ENCODE measurements at regions not wholly inside any gene's neighbourhood (a gene's known extent, or its start where the extent isn't known, plus 50 kb on each side); places are given as distances from the start of the nearest gene placed in this dataset.

DNA sequence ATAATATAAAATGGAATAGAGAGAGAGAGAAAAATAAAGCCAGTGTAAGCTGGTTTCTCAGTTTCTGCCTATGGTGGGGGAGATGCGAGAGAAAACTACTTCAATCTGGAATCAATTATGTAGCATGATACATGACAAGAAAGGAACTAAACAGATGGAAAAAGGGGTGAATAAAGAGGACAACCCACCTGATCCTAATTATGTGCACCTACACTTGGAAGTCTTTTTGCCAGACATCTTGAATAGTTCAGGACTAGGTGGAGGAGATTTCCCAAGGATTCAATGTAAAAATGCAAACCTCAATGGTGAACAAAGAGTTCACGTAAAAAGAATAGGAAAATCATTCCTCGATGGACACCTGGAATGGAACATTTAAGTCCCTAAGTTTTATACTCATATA lies 524.4 kb upstream of the RGMA start:
- Histone ChIP-seq H3K9me3 (ENCODE audit: control insufficient read depth, insufficient read depth, low read length) (peaks cover 17% of the 10 kb centered on the region), H3K4me3 (ENCODE audit: low read depth, low read length) (no peak overlapping the region), H3K27me3 (ENCODE audit: control insufficient read depth, insufficient read depth, low read length) (no peaks in the 10 kb centered on the region), H3K27ac (ENCODE audit: low read depth, low read length) (no peak overlapping the region)
- CTCF ChIA-PET = no interaction called here
- DNase-seq (ENCODE audit: low read depth, low spot score) = no peak
- POLR2A ChIA-PET = no interaction called here
- TF ChIP-seq, protein P1, sequence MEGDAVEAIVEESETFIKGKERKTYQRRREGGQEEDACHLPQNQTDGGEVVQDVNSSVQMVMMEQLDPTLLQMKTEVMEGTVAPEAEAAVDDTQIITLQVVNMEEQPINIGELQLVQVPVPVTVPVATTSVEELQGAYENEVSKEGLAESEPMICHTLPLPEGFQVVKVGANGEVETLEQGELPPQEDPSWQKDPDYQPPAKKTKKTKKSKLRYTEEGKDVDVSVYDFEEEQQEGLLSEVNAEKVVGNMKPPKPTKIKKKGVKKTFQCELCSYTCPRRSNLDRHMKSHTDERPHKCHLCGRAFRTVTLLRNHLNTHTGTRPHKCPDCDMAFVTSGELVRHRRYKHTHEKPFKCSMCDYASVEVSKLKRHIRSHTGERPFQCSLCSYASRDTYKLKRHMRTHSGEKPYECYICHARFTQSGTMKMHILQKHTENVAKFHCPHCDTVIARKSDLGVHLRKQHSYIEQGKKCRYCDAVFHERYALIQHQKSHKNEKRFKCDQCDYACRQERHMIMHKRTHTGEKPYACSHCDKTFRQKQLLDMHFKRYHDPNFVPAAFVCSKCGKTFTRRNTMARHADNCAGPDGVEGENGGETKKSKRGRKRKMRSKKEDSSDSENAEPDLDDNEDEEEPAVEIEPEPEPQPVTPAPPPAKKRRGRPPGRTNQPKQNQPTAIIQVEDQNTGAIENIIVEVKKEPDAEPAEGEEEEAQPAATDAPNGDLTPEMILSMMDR (IDR thresholded peaks at IDR 0.05; ENCODE audit: low read depth, low read length) = no peak

DNA sequence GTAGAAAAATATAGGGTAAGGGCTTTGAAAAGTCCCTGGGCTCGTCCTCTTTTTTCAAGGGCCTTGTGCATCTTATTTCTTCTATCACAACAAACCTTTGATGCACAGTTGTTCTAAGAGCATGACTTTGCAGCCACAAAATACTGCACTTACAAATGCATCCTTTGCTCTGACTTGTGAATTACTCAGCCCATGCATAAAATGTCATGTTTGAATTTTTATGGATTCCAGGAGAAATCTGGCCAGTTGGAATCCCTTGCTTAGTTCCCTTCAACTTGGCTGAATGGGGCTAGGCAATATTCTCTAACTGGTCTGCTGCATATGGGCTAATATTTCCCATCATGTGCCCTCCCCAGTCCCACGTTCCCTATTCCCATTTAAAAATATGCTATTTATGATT lies 523.9 kb upstream of the RGMA start:
- CTCF ChIA-PET = interaction anchor here (0.6 to 0.7 kb wide), 2 partner anchors 23 to 818 kb away, joined by 4 to 5 read pairs; no protein-coding TSS in a partner anchor
- no peak for DNase-seq (ENCODE audit: low read depth, low spot score)

DNA sequence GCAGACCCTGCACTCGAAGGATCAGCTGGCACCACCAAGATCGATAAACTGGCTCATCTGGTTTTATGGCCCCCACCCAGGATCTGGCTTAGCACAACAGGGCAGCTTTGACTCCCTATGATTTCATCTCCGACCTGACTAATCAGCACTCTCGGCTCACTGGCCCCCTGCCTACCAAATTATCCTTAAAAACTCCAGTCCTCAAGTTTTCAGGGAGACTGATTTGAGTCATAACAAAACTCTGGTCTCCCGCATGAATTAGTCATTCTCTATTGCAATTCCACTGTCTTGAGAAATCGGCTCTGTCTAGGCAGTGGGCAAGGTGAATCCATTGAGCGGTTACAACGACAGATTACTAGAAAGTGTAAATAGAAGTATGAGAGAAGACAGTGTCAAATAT lies 521.9 kb upstream of the RGMA start:
- TF ChIP-seq, protein P1 (IDR thresholded peaks at IDR 0.05; ENCODE audit: low read depth, low read length) = no peak
- CTCF ChIA-PET = no interaction called here
- Histone ChIP-seq H3K27ac (ENCODE audit: low read depth, low read length) (no peak overlapping the region), H3K27me3 (ENCODE audit: control insufficient read depth, insufficient read depth, low read length) (no peaks in the 10 kb centered on the region), H3K9me3 (ENCODE audit: control insufficient read depth, insufficient read depth, low read length) (peaks cover 17% of the 10 kb centered on the region), H3K4me3 (ENCODE audit: low read depth, low read length) (no peak overlapping the region)
- no peak for DNase-seq (ENCODE audit: low read depth, low spot score)
- POLR2A ChIA-PET = no interaction called here

More for the DNA sequence above, 523.9 kb upstream of the RGMA start:
- POLR2A ChIA-PET = no interaction called here
- H3K27ac ChIP-seq (ENCODE audit: low read depth, low read length) = no peak overlapping the region
- TF ChIP-seq, protein P1 (IDR thresholded peaks at IDR 0.05; ENCODE audit: low read depth, low read length) = no peak
- no peaks in the 10 kb centered on the region for H3K27me3 ChIP-seq (ENCODE audit: control insufficient read depth, insufficient read depth, low read length)
- H3K4me3 ChIP-seq (ENCODE audit: low read depth, low read length) = no peak overlapping the region
- H3K9me3 ChIP-seq (ENCODE audit: control insufficient read depth, insufficient read depth, low read length) = peaks cover 17% of the 10 kb centered on the region

DNA sequence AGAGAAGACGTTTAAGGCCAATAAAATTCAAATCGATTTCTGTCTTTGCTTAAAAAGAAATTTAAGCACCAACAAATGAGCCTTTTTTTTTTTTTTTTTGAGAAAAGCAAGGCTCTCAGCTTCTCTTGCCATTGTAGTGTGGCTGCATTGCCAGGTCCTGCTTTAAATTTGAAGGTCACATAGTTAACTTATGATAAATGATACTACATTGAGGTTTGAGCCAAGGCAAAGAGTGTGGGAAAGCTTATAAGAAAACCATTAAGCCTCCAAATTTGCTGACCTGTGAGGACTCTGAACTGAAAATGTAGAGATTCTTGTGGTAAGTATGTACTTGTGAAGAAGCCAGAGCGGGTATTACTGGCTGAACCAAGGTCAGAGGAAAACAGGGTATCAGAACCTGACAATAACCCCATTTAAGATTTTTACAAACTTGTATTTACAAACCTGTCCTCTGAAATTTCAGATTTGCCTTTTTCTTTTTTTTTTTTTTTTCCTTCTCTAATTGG lies 519.7 kb upstream of the RGMA start:
- TF ChIP-seq, protein P1 (IDR thresholded peaks at IDR 0.05; ENCODE audit: low read depth, low read length) = no peak
- H3K27ac ChIP-seq (ENCODE audit: low read depth, low read length) = no peak overlapping the region
- H3K27me3 ChIP-seq (ENCODE audit: control insufficient read depth, insufficient read depth, low read length) = no peaks in the 10 kb centered on the region
- DNase-seq (ENCODE audit: low read depth, low spot score) = no peak
- ChIA-PET POLR2A (no interaction called here), CTCF (no interaction called here)
- H3K4me3 ChIP-seq (ENCODE audit: low read depth, low read length) = no peak overlapping the region
- H3K9me3 ChIP-seq (ENCODE audit: control insufficient read depth, insufficient read depth, low read length) = peaks cover 12% of the 10 kb centered on the region

DNA sequence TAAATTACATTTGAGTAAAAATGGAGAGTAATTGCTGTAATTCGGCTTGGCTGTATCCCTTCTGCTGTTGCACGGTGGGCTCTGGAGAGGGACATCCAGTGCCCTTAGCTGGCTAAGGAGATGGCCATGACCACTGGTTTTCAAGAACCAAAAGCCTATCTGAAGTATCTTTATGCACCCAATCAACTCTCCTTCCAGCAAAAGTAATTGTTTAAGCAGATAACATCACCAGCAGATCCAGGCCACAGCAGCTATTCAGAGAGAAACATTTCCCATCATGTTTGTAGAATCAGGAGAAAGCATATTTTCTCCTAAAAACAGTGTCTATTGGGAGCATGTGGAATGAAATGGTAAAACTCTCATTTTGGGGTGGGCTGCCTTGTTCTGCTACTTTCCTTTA lies 514.5 kb upstream of the RGMA start:
- TF ChIP-seq, protein P1 (IDR thresholded peaks at IDR 0.05; ENCODE audit: low read depth, low read length) = no peak
- H3K4me3 ChIP-seq (ENCODE audit: low read depth, low read length) = no peak overlapping the region
- ChIA-PET POLR2A (no interaction called here), CTCF (no interaction called here)
- H3K27me3 ChIP-seq (ENCODE audit: control insufficient read depth, insufficient read depth, low read length) = no peaks in the 10 kb centered on the region
- DNase-seq (ENCODE audit: low read depth, low spot score) = no peak
- peaks cover 16% of the 10 kb centered on the region; the same call in 1 of the 2 replicates for H3K9me3 ChIP-seq (ENCODE audit: control insufficient read depth, insufficient read depth, low read length)
- H3K27ac ChIP-seq (ENCODE audit: low read depth, low read length) = no peak overlapping the region

Data from AG04450 (cell line).